DND-41 (cell line): ENCODE measurements at regions not wholly inside any gene's neighbourhood (a gene's known extent, or its start where the extent isn't known, plus 50 kb on each side); places are given as distances from the start of the nearest gene placed in this dataset.

ENCODE experiments used
- ATAC-seq: fragments of 200-7000 bp; cut with Tn5 transposase; 3 replicates; pipeline ENCODE4 v1.9.1; 2021; ENCODE audit warnings: low read depth; ENCODE audit not compliant: insufficient read depth
- DNase-seq: peaks from one replicate; pipeline ENCODE4 v3.0.0-alpha.2; 2020
- H2AFZ ChIP-seq: 2 replicates; pipeline ENCODE4 v1.6.0; 2012; ENCODE audit warnings: low read depth, low read length
- H3K27ac ChIP-seq: 2 replicates; pipeline ENCODE4 v1.5.1; 2012; ENCODE audit warnings: low read length, inconsistent platforms
- H3K27me3 ChIP-seq: fragments of 200-600 bp; sonication (generic); 2 replicates; pipeline ENCODE4 v1.6.0; 2012; ENCODE audit warnings: low read length, mild to moderate bottlenecking, inconsistent platforms; ENCODE audit not compliant: insufficient read depth, poor library complexity
- H3K36me3 ChIP-seq: 2 replicates; pipeline ENCODE4 v1.5.1; 2012; ENCODE audit warnings: low read length, inconsistent platforms; ENCODE audit not compliant: insufficient read depth
- H3K4me1 ChIP-seq: 2 replicates; pipeline ENCODE4 v1.5.1; 2012; ENCODE audit warnings: mild to moderate bottlenecking, low read length; ENCODE audit not compliant: insufficient read depth
- H3K4me2 ChIP-seq: 2 replicates; pipeline ENCODE4 v1.6.0; 2012; ENCODE audit warnings: mild to moderate bottlenecking, moderate library complexity, low read length, inconsistent platforms; ENCODE audit not compliant: insufficient read depth
- H3K4me3 ChIP-seq, 2 experiments: fragments of 200-600 bp in 1 of 2; shearing (Covaris generic) in 1 of 2; 2 replicates each; pipeline ENCODE4 v1.5.1; 2012 to 2016; ENCODE audit warnings: inconsistent platforms in 2 of 2, low read length in 2 of 2, mild to moderate bottlenecking in 2 of 2, low read depth in 1 of 2, moderate library complexity in 1 of 2
- H3K79me2 ChIP-seq: 2 replicates; pipeline ENCODE4 v1.6.0; 2012; ENCODE audit warnings: low read length, inconsistent platforms; ENCODE audit not compliant: insufficient read depth
- H3K9ac ChIP-seq: 2 replicates; pipeline ENCODE4 v1.6.0; 2012; ENCODE audit warnings: low read depth, mild to moderate bottlenecking, inconsistent platforms, low read length, moderate library complexity
- H3K9me3 ChIP-seq: 2 replicates; pipeline ENCODE4 v1.5.1; 2012; ENCODE audit warnings: low read length, moderate library complexity, mild to moderate bottlenecking, inconsistent platforms; ENCODE audit not compliant: insufficient read depth, severe bottlenecking
- H4K20me1 ChIP-seq: 2 replicates; pipeline ENCODE4 v1.6.0; 2012; ENCODE audit warnings: low read length; ENCODE audit not compliant: insufficient read depth
- EZH2 ChIP-seq: IDR thresholded peaks from 3 replicates; pipeline ENCODE4 v1.6.1; 2012; ENCODE audit warnings: borderline replicate concordance, low read depth, mild to moderate bottlenecking, moderate library complexity, low read length, inconsistent platforms; ENCODE audit not compliant: severe bottlenecking
- TF ChIP-seq, protein P1 (sequence below): IDR thresholded peaks from 2 replicates; pipeline ENCODE4 v1.5.1; 2012; ENCODE audit warnings: borderline replicate concordance, low read length, moderate library complexity, mild to moderate bottlenecking; ENCODE audit not compliant: poor library complexity, severe bottlenecking; ENCODE audit errors: extremely low read depth

DNA sequence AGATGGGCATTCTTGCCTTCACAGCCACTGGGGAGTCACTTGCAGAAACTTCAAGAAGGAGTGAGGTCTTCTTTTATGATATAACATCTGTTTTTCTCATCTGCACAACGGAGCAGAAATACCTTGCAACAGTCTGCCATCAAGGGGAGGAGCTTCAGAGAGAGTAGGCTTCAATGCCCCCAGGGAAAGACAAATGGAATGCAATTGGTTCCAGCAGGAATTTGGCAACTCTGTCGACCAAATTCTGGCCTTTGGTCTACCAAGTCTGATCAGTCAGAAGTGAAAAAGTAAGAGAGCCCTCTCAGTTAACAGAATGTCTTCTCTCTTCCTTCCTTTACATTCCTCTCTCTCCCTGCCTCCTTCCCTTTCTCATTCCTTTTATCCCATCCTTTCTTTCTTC is 229.3 kb downstream of the IDS start:
- no peaks in the 10 kb centered on the region for H3K36me3 ChIP-seq
- no peaks in the 10 kb centered on the region for H3K9me3 ChIP-seq
- no peaks in the 10 kb centered on the region for H4K20me1 ChIP-seq
- H3K4me1 ChIP-seq: no peaks in the 10 kb centered on the region
- no peaks in the 10 kb centered on the region for H3K27me3 ChIP-seq
- no peak for ATAC-seq
- H2AFZ ChIP-seq: no peak overlapping the region
- no peaks in the 10 kb centered on the region for H3K79me2 ChIP-seq
- H3K4me2 ChIP-seq: no peak overlapping the region
- H3K27ac ChIP-seq: no peak overlapping the region
- H3K9ac ChIP-seq: no peak overlapping the region
- DNase-seq: no peak
- TF ChIP-seq, protein P1, sequence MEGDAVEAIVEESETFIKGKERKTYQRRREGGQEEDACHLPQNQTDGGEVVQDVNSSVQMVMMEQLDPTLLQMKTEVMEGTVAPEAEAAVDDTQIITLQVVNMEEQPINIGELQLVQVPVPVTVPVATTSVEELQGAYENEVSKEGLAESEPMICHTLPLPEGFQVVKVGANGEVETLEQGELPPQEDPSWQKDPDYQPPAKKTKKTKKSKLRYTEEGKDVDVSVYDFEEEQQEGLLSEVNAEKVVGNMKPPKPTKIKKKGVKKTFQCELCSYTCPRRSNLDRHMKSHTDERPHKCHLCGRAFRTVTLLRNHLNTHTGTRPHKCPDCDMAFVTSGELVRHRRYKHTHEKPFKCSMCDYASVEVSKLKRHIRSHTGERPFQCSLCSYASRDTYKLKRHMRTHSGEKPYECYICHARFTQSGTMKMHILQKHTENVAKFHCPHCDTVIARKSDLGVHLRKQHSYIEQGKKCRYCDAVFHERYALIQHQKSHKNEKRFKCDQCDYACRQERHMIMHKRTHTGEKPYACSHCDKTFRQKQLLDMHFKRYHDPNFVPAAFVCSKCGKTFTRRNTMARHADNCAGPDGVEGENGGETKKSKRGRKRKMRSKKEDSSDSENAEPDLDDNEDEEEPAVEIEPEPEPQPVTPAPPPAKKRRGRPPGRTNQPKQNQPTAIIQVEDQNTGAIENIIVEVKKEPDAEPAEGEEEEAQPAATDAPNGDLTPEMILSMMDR: no peak
- TF ChIP-seq EZH2: no peak
- no peak overlapping the region for H3K4me3 ChIP-seq

DNA sequence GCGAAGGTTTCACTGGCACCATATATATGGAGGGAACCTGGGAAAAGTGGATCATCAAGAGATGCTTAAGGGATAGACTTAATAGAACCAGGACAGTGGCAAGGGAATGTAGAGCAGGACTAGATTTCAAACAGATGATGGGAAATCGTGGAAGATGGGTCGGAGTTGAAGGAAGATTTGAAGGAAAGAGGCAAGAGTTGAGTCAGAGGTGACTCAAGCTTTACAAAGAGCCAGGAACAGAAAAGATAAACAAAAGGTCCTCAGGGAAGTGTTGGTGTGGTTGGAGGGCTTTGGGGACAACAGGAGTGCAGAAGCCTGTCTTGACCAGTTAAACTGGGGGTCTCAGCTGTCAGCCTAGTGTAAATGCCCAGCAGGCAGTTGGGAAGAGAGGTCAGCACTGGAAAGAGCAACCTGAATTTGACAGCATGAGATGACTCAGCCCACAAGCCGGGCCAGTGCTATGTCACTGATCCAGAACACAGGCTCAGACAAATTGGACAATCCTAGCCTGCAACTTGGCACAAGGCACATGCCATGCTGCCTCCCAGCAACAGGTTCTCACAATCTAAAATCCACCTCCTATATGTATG is 230.5 kb downstream of the IDS start:
- H3K9me3 ChIP-seq: no peaks in the 10 kb centered on the region
- peaks cover 6% of the 10 kb centered on the region; the same call in 1 of the 2 replicates for H3K4me1 ChIP-seq
- no peak overlapping the region for H2AFZ ChIP-seq
- no peak overlapping the region for H3K9ac ChIP-seq
- no peak overlapping the region for H3K4me2 ChIP-seq
- H3K4me3 ChIP-seq: no peak overlapping the region
- no peaks in the 10 kb centered on the region for H3K79me2 ChIP-seq
- H3K27ac ChIP-seq: no peak overlapping the region
- ATAC-seq (no peak), DNase-seq (no peak)
- H3K27me3 ChIP-seq: no peaks in the 10 kb centered on the region
- H3K36me3 ChIP-seq: no peaks in the 10 kb centered on the region
- TF ChIP-seq, protein P1: no peak
- no peaks in the 10 kb centered on the region for H4K20me1 ChIP-seq

DNA sequence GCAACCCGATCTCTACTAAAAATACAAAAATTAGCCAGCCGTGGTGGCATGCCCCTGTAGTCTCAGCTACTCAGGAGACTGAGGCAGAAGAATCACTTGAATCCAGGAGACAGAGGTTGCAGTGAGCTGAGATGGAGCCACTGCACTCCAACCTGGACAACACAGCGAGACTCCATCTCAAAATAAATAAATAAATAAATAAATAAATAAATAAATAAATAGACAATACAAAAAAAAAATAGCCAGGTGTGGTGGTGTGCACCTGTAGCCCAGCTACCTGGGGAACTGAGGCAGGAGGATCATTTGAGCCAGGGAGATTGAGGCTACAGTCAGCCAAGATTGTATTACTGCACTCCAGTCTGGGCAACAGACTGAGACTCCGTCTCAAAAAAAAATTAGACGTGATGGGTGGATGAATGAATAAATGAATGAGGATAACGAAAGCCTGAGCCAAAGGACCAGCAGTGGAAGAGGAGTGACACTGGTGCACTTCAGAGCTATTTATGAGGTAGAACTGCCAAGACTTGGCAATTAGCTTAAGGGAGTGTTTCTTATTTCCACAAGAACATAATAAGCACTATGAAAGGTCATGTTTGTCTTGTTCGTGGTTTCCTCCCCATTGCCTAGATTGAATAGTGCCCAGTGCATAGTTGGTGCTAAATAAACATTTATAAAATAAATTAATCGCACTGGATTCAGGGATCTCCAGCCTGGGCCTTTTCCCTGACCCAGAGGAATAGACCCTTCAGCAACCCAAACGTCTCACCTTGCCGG is 232.2 kb downstream of the IDS start:
- DNase-seq (no peak), ATAC-seq (no peak)
- Histone ChIP-seq H4K20me1 (no peaks in the 10 kb centered on the region), H3K4me3 (no peak overlapping the region), H3K36me3 (no peaks in the 10 kb centered on the region), H3K4me2 (no peak overlapping the region), H3K9me3 (no peaks in the 10 kb centered on the region), H2AFZ (no peak overlapping the region), H3K27ac (no peak overlapping the region), H3K4me1 (peaks cover 6% of the 10 kb centered on the region; the same call in 1 of the 2 replicates), H3K27me3 (no peaks in the 10 kb centered on the region), H3K79me2 (no peaks in the 10 kb centered on the region), H3K9ac (no peak overlapping the region)
- TF ChIP-seq, protein P1: no peak
- TF ChIP-seq EZH2: no peak
